HuH-7 (cell line): ENCODE measurements at regions not wholly inside any gene's neighbourhood (a gene's known extent, or its start where the extent isn't known, plus 50 kb on each side); places are given as distances from the start of the nearest gene placed in this dataset.

Source experiments
- DNase-seq: peaks from one replicate; pipeline ENCODE4 v3.0.0; 2011; ENCODE audit warnings: low spot score

- no peak for DNase-seq
Observed at GRCh38 chr3:78516937-78517336, 1250.9 kb downstream of the ROBO1 start.

GRCh38 chr3:78517965-78518364 lies 1249.8 kb downstream of the ROBO1 start:
- no peak for DNase-seq

GRCh38 chr3:78519281-78519680 lies 1248.5 kb downstream of the ROBO1 start:
- no peak for DNase-seq

DNA sequence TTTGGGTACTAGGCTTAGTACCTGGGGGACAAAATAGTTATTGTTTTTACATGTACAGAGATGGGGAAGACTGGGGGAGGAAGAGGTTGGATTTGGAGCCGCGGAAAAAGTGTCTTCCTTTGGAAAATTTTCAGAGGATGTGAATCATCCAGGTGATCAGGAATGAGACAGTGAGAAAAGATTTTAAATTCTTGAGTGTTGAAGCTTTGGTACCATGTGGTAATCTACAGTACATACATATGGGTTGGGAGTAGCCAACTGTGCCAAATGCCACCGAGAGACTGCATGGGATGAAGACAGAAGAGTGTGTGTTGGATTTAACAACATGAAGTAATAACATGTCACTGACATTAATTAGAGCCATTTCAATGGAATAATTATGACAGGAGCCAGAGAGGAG lies 1238.2 kb downstream of the ROBO1 start:
- DNase-seq = no peak

GRCh38 chr3:78540485-78540884 lies 1227.3 kb downstream of the ROBO1 start:
- DNase-seq = no peak

GRCh38 chr3:78545827-78546226 lies 1222.0 kb downstream of the ROBO1 start:
- no peak for DNase-seq
